Astrocyte (in vitro differentiated cells and primary cell): ENCODE measurements at regions not wholly inside any gene's neighbourhood (a gene's known extent, or its start where the extent isn't known, plus 50 kb on each side); places are given as distances from the start of the nearest gene placed in this dataset.

Experiments
- CTCF ChIP-seq: IDR thresholded peaks from 2 replicates; pipeline ENCODE4 v1.5.1; 2011; ENCODE audit warnings: low read depth, mild to moderate bottlenecking, inconsistent platforms, low read length, moderate library complexity; ENCODE audit not compliant: insufficient read depth
- EZH2 ChIP-seq: IDR thresholded peaks from 2 replicates; pipeline ENCODE4 v1.6.1; 2012; ENCODE audit warnings: mild to moderate bottlenecking, low read length, inconsistent platforms; ENCODE audit not compliant: insufficient read depth

GRCh38 chr3:82067420-82067819 is 306.0 kb upstream of the GBE1 start:
- TF ChIP-seq CTCF (no peak), EZH2 (no peak)
